K562 (cell line): ENCODE measurements at regions not wholly inside any gene's neighbourhood (a gene's known extent, or its start where the extent isn't known, plus 50 kb on each side); places are given as distances from the start of the nearest gene placed in this dataset.

Experiments used
- ATAC-seq: fragments of 200-7000 bp; cut with Tn5 transposase; 3 replicates; pipeline ENCODE4 v1.9.1; 2020; ENCODE audit warnings: moderate library complexity
- BruUV-seq: library from RNA; stranded (reverse); fragments of 400-500 nt; replicated peaks from 2 replicates; lab custom pipeline; 2021; lab: Mats Ljungman, UMichigan
- CTCF ChIA-PET: fragments of 300-600 bp; formaldehyde crosslinking; extraction: SDS; loops from one replicate; lab custom pipeline; 2021; ENCODE audit warnings: low intra/inter-chr PET ratio; lab: Yijun Ruan, JAX
- POLR2A ChIA-PET: fragments of 300-600, 350-650 bp; sonication (Branson Sonifier 250); formaldehyde crosslinking; extraction: SDS; loops from one replicate; lab custom pipeline; 2021; ENCODE audit warnings: antibody characterized with exemption, inconsistent platforms; lab: Yijun Ruan, JAX
- DNase-seq, 4 experiments: peaks; one replicate each; pipeline versions ENCODE4 v3.0.0 to v3.0.0-alpha.2; 2011 to 2018; ENCODE audit warnings: low spot score in 3 of 4, mixed read lengths in 3 of 4; ENCODE audit errors: extremely low read depth in 1 of 4
- FAIRE-seq: peaks from 2 replicates; lab custom pipeline; 2011; peaks lifted over from hg19 to GRCh38; lab: Jason Lieb, UNC
- H2AFZ ChIP-seq: 2 replicates; pipeline ENCODE4 v1.6.0; 2011; ENCODE audit warnings: low read depth, low read length, control low read depth, inconsistent platforms
- H3K27ac ChIP-seq: fragments of 200-600 bp; 3 replicates; pipeline ENCODE4 v1.8.0; 2011; ENCODE audit warnings: low read depth, mild to moderate bottlenecking, control low read depth, inconsistent platforms, low read length, moderate library complexity, mixed read lengths; ENCODE audit errors: extremely low read depth
- H3K27me3 ChIP-seq, 2 experiments: fragments of 300-600 bp in 1 of 2; 2 replicates in 1 of 2; 3 replicates in 1 of 2; pipeline versions ENCODE4 v1.6.0 to v1.8.0; 2011; ENCODE audit warnings: inconsistent platforms in 2 of 2, low read length in 2 of 2, mild to moderate bottlenecking in 1 of 2, mixed read lengths in 1 of 2, moderate library complexity in 1 of 2; ENCODE audit not compliant: control insufficient read depth in 2 of 2, insufficient read depth in 2 of 2
- H3K36me3 ChIP-seq: fragments of 300-600 bp; 3 replicates; pipeline ENCODE4 v1.8.0; 2011; ENCODE audit warnings: mild to moderate bottlenecking, low read length, inconsistent platforms; ENCODE audit not compliant: control insufficient read depth, insufficient read depth
- H3K4me1 ChIP-seq, 2 experiments: fragments of 200-600 bp in 1 of 2; replicated peaks in 1 of 2; 2 replicates in 1 of 2; 3 replicates in 1 of 2; pipeline versions ENCODE4 v1.5.1 to v1.8.0; 2011; ENCODE audit warnings: inconsistent platforms in 2 of 2, low read length in 2 of 2, mild to moderate bottlenecking in 1 of 2, mixed read lengths in 1 of 2, moderate library complexity in 1 of 2; ENCODE audit not compliant: control insufficient read depth in 2 of 2, insufficient read depth in 2 of 2
- H3K4me2 ChIP-seq: 2 replicates; pipeline ENCODE4 v1.6.1; 2011; ENCODE audit warnings: low read length, control low read depth, inconsistent platforms, mixed read lengths; ENCODE audit not compliant: insufficient read depth
- H3K4me3 ChIP-seq: fragments of 200-600 bp; sonication (generic), shearing (Covaris generic); 2 replicates; pipeline ENCODE4 v1.5.1; 2016; ENCODE audit warnings: control low read depth, inconsistent platforms
- H3K79me2 ChIP-seq: fragments of 200-600 bp; 3 replicates; pipeline ENCODE4 v1.8.0; 2011; ENCODE audit warnings: low read length, inconsistent platforms; ENCODE audit not compliant: control insufficient read depth, insufficient read depth
- H3K9ac ChIP-seq, 2 experiments: 2 replicates each; pipeline versions ENCODE4 v1.6.0 to v1.6.1; 2011; ENCODE audit warnings: low read depth in 2 of 2, low read length in 2 of 2, control low read depth in 1 of 2, inconsistent platforms in 1 of 2, mild to moderate bottlenecking in 1 of 2, mixed read lengths in 1 of 2; ENCODE audit not compliant: insufficient read depth in 1 of 2
- H3K9me1 ChIP-seq: one replicate; pipeline ENCODE4 v1.6.0; 2011; ENCODE audit warnings: inconsistent platforms, mild to moderate bottlenecking, low read length, moderate library complexity; ENCODE audit not compliant: control insufficient read depth, insufficient read depth
- H3K9me3 ChIP-seq: replicated peaks from 2 replicates; pipeline ENCODE4 v1.5.1; 2011; ENCODE audit warnings: low read depth, low read length, inconsistent platforms; ENCODE audit not compliant: control insufficient read depth, insufficient read depth
- H4K20me1 ChIP-seq: replicated peaks from 2 replicates; pipeline ENCODE4 v1.6.1; 2011; ENCODE audit warnings: low read length, inconsistent platforms, mixed read lengths; ENCODE audit not compliant: control insufficient read depth, insufficient read depth
- ADNP ChIP-seq: fragments of 200-800 bp; sonication (Bioruptor generic); IDR thresholded peaks from 2 replicates; pipeline ENCODE4 v1.6.1; 2016; ENCODE audit warnings: missing genetic modification characterization, missing compliant biosample characterization
- CAMTA2 ChIP-seq: fragments of 250-450 bp; sonication (Bioruptor Pico); conservative IDR thresholded peaks from 2 replicates; pipeline ENCODE4 v1.5.1; 2022
- CBFB ChIP-seq: sonication (generic); formaldehyde crosslinking; IDR thresholded peaks from 2 replicates; pipeline ENCODE4 v1.4.0; 2020; ENCODE audit warnings: mild to moderate bottlenecking, missing genetic modification reagents
- GABPB1 ChIP-seq: sonication (generic); formaldehyde crosslinking; IDR thresholded peaks from 2 replicates; pipeline ENCODE4 v1.8.0; 2022; ENCODE audit warnings: mild to moderate bottlenecking, missing genetic modification reagents
- GATAD2B ChIP-seq: fragments of 450-650 bp; IDR thresholded peaks from 2 replicates; pipeline ENCODE4 v1.6.1; 2017; ENCODE audit warnings: mild to moderate bottlenecking, borderline replicate concordance
- HLTF ChIP-seq: fragments of 450-650 bp; IDR thresholded peaks from 2 replicates; pipeline ENCODE4 v1.6.1; 2016
- ILK ChIP-seq: fragments of 450-650 bp; IDR thresholded peaks from 2 replicates; pipeline ENCODE4 v1.6.1; 2016; ENCODE audit warnings: missing genetic modification characterization, low read depth, mild to moderate bottlenecking, missing compliant biosample characterization, moderate library complexity, borderline replicate concordance
- NRF1 ChIP-seq, 2 experiments: fragments of 450-650 bp; IDR thresholded peaks in 1 of 2; conservative IDR thresholded peaks in 1 of 2; 2 replicates each; pipeline ENCODE4 v1.6.1; 2014; ENCODE audit warnings: mild to moderate bottlenecking in 2 of 2
- OTX1 ChIP-seq: fragments of 450-650 bp; formaldehyde crosslinking; IDR thresholded peaks from 2 replicates; pipeline ENCODE4 v1.4.0; 2022; ENCODE audit warnings: mild to moderate bottlenecking
- RAD51 ChIP-seq: fragments of 450-650 bp; IDR thresholded peaks from 2 replicates; pipeline ENCODE4 v1.7.1; 2016; ENCODE audit warnings: low read depth, mild to moderate bottlenecking, borderline replicate concordance
- RREB1 ChIP-seq: fragments of 250-450 bp; sonication (Bioruptor Pico); IDR thresholded peaks from 2 replicates; pipeline ENCODE4 v1.4.0; 2020
- U2AF2 ChIP-seq: fragments of 200-400 bp; formaldehyde crosslinking; optimal IDR thresholded peaks from 2 replicates; pipeline ENCODE3; 2017; ENCODE audit warnings: low read depth, mild to moderate bottlenecking, low read length
- ZFX ChIP-seq: sonication (generic); formaldehyde crosslinking; IDR thresholded peaks from 2 replicates; pipeline ENCODE4 v1.8.0; 2022; ENCODE audit warnings: mild to moderate bottlenecking, missing genetic modification reagents, moderate library complexity
- ZNF3 ChIP-seq: fragments of 250-450 bp; sonication (Bioruptor Pico); IDR thresholded peaks from 2 replicates; pipeline ENCODE4 v1.5.0; 2021; ENCODE audit warnings: mild to moderate bottlenecking, moderate library complexity
- ZNF551 ChIP-seq: fragments of 250-450 bp; sonication (Bioruptor Pico); IDR thresholded peaks from 2 replicates; pipeline ENCODE4 v1.5.0; 2021; ENCODE audit warnings: mild to moderate bottlenecking, moderate library complexity
- ZNF57 ChIP-seq: fragments of 450-650 bp; formaldehyde crosslinking; IDR thresholded peaks from 2 replicates; pipeline ENCODE4 v1.4.0; 2020; ENCODE audit warnings: mild to moderate bottlenecking, moderate library complexity
- WGBS: fragments of 100-300 bp; shearing (Covaris generic); methylation state at CpG from one replicate; pipeline ENCODE4 v1.1.6; 2016; ENCODE audit warnings: low coverage, mixed read lengths; ENCODE audit not compliant: insufficient coverage; ENCODE audit errors: missing lambda C conversion rate; 5-methylcytosine and 5-hydroxymethylcytosine counted together
- in situ Hi-C: fragments of 300-500 bp; cut with MboI; formaldehyde crosslinking; loops from 4 replicates; pipeline ENCODE4 v1.15.0; 2018; ENCODE audit warnings: inconsistent platforms, mixed read lengths
- intact Hi-C: fragments of 100-400 bp; cut with micrococcal nuclease; formaldehyde crosslinking; loops from 2 replicates; pipeline ENCODE4 v1.14.2; 2022

GRCh38 chr1:55347866-55348265, 132.7 kb upstream of the USP24 start:
- Histone ChIP-seq H3K79me2 (no peaks in the 10 kb centered on the region), H2AFZ (no peak overlapping the region), H3K9me3 (no peaks in the 10 kb centered on the region), H3K36me3 (no peaks in the 10 kb centered on the region), H3K4me3 (no peak overlapping the region), H3K27ac (no peak overlapping the region), H3K9ac (no peak overlapping the region), H4K20me1 (no peaks in the 10 kb centered on the region), H3K27me3 (peaks cover 0 to 4% of the 10 kb centered on the region in 2 experiments; a peak in 1 of 5 replicates), H3K4me2 (no peak overlapping the region), H3K4me1 (no peaks in the 10 kb centered on the region), H3K9me1 (no peaks in the 10 kb centered on the region)
- CTCF ChIA-PET, result no interaction called here
- DNase-seq (no peak), FAIRE-seq (no peak)
- no TSS peak for BruUV-seq
- intact Hi-C loops (no loop called here), in situ Hi-C loops (no loop called here)
- 0% methylated on average over 2 of the region's 2 CpGs for WGBS
- TF ChIP-seq CBFB (CRISPR knock-in tag) (no peak), ZFX (CRISPR knock-in tag) (no peak), ZNF3 (no peak), ILK (no peak), RAD51 (no peak), NRF1 (conservative IDR thresholded peaks at IDR 0.05 in 1 of 2, IDR thresholded peaks at IDR 0.05 in 1 of 2) (no peak), ZNF551 (CRISPR knock-in tag) (no peak), OTX1 (no peak), GATAD2B (no peak), RREB1 (no peak), GABPB1 (CRISPR knock-in tag) (no peak), ADNP (no peak), ZNF57 (CRISPR knock-in tag) (no peak), U2AF2 (no peak), HLTF (no peak), CAMTA2 (no peak)
- TF ChIP-seq, all 486 proteins: peak for 0
- ATAC-seq, result no peak
- POLR2A ChIA-PET, result interaction anchor here (1.4 kb wide), 1 partner anchor 11 kb away, joined by 3 read pairs; no protein-coding TSS in a partner anchor
